Smooth muscle cell (in vitro differentiated cells): ENCODE measurements at regions not wholly inside any gene's neighbourhood (a gene's known extent, or its start where the extent isn't known, plus 50 kb on each side); places are given as distances from the start of the nearest gene placed in this dataset.

Experiments
- DNase-seq: peaks from one replicate; lab custom pipeline; 2025; ENCODE audit not compliant: unreplicated experiment; lab: John Stamatoyannopoulos, UW
- H2AFZ ChIP-seq: fragments of 200-600 bp; sonication (generic); 2 replicates; pipeline ENCODE4 v1.6.0; 2016; ENCODE audit warnings: antibody characterized with exemption, low read depth, mild to moderate bottlenecking
- H3F3A ChIP-seq: fragments of 200-600 bp; sonication (generic); 2 replicates; pipeline ENCODE4 v1.6.0; 2017; ENCODE audit warnings: antibody characterized with exemption, low read depth
- H3K27ac ChIP-seq: fragments of 200-600 bp; sonication (generic); 2 replicates; pipeline ENCODE4 v1.5.1; 2016; ENCODE audit warnings: low read depth, mild to moderate bottlenecking
- H3K27me3 ChIP-seq: fragments of 200-600 bp; sonication (generic); 2 replicates; pipeline ENCODE4 v1.6.1; 2016; ENCODE audit warnings: low read depth, mild to moderate bottlenecking
- H3K36me3 ChIP-seq: fragments of 200-600 bp; sonication (generic); 2 replicates; pipeline ENCODE4 v1.5.1; 2016; ENCODE audit warnings: low read depth
- H3K4me1 ChIP-seq: fragments of 200-600 bp; sonication (generic); 2 replicates; pipeline ENCODE4 v1.5.1; 2016; ENCODE audit warnings: low read depth
- H3K4me2 ChIP-seq: fragments of 200-600 bp; sonication (generic); 2 replicates; pipeline ENCODE4 v1.6.0; 2016; ENCODE audit warnings: mild to moderate bottlenecking
- H3K4me3 ChIP-seq: fragments of 200-600 bp; sonication (generic); 2 replicates; pipeline ENCODE4 v1.5.1; 2016; ENCODE audit warnings: mild to moderate bottlenecking
- H3K79me2 ChIP-seq: fragments of 200-600 bp; sonication (generic); 2 replicates; pipeline ENCODE4 v1.6.0; 2016; ENCODE audit warnings: low read depth, mild to moderate bottlenecking
- H3K9ac ChIP-seq: fragments of 200-600 bp; sonication (generic); 2 replicates; pipeline ENCODE4 v1.6.0; 2016; ENCODE audit warnings: low read depth
- H3K9me3 ChIP-seq: fragments of 200-600 bp; sonication (generic); replicated peaks from 2 replicates; pipeline ENCODE4 v1.5.1; 2016; ENCODE audit warnings: low read depth
- H4K20me1 ChIP-seq: fragments of 200-600 bp; sonication (generic); 2 replicates; pipeline ENCODE4 v1.6.0; 2016; ENCODE audit warnings: low read depth
- CTCF ChIP-seq: fragments of 200-600 bp; sonication (generic); IDR thresholded peaks from 2 replicates; pipeline ENCODE4 v1.5.1; 2017; ENCODE audit warnings: borderline replicate concordance, mild to moderate bottlenecking, antibody characterized with exemption; ENCODE audit not compliant: insufficient read depth, poor library complexity, severe bottlenecking
- WGBS: methylation state at CpG from one replicate; pipeline ENCODE4 v1.1.7; 2016; ENCODE audit warnings: low lambda C conversion rate; 5-methylcytosine and 5-hydroxymethylcytosine counted together

- Histone ChIP-seq H3K27me3 (no peaks in the 10 kb centered on the region), H3F3A (no peaks in the 10 kb centered on the region), H3K9ac (no peak overlapping the region), H3K4me3 (no peak overlapping the region), H3K9me3 (peaks cover 10% of the 10 kb centered on the region), H3K4me2 (no peak overlapping the region), H3K4me1 (no peaks in the 10 kb centered on the region), H3K36me3 (peaks cover 9% of the 10 kb centered on the region), H2AFZ (no peak overlapping the region), H3K79me2 (no peaks in the 10 kb centered on the region), H4K20me1 (no peaks in the 10 kb centered on the region), H3K27ac (no peak overlapping the region)
- WGBS, result 0% methylated on average over 1 of the region's 1 CpG
- no peak for TF ChIP-seq CTCF
- DNase-seq, result no peak
Measured at GRCh38 chr10:5268743-5269142, 72.1 kb downstream of the AKR1C4 start.

- no peaks in the 10 kb centered on the region for H3K79me2 ChIP-seq
- H3K9me3 ChIP-seq, result peaks cover 10% of the 10 kb centered on the region
- no peak overlapping the region for H3K27ac ChIP-seq
- no peak for DNase-seq
- H3K27me3 ChIP-seq, result no peaks in the 10 kb centered on the region
- no peak overlapping the region for H3K4me2 ChIP-seq
- no peaks in the 10 kb centered on the region for H3K4me1 ChIP-seq
- no peak for TF ChIP-seq CTCF
- H4K20me1 ChIP-seq, result no peaks in the 10 kb centered on the region
- no peak overlapping the region for H3K4me3 ChIP-seq
- no peak overlapping the region for H2AFZ ChIP-seq
- no peaks in the 10 kb centered on the region for H3F3A ChIP-seq
- H3K9ac ChIP-seq, result no peak overlapping the region
- peaks cover 7% of the 10 kb centered on the region for H3K36me3 ChIP-seq
Measured at GRCh38 chr10:5269791-5270190, 73.2 kb downstream of the AKR1C4 start.

GRCh38 chr10:5271526-5271925, 74.9 kb downstream of the AKR1C4 start:
- Histone ChIP-seq H3K9me3 (no peaks in the 10 kb centered on the region), H3F3A (no peaks in the 10 kb centered on the region), H4K20me1 (no peaks in the 10 kb centered on the region), H3K9ac (no peak overlapping the region), H3K27ac (peak overlapping the region; percentile 53), H3K27me3 (no peaks in the 10 kb centered on the region), H2AFZ (peak overlapping the region; percentile 0), H3K79me2 (no peaks in the 10 kb centered on the region), H3K4me1 (no peaks in the 10 kb centered on the region), H3K4me2 (peak overlapping the region; percentile 12), H3K4me3 (no peak overlapping the region), H3K36me3 (peaks cover 3% of the 10 kb centered on the region)
- no peak for DNase-seq
- WGBS, result 26% methylated on average over 1 of the region's 1 CpG
- TF ChIP-seq CTCF, result no peak

GRCh38 chr10:5272065-5272803, 75.6 kb downstream of the AKR1C4 start:
- no peaks in the 10 kb centered on the region for H4K20me1 ChIP-seq
- H3K4me3 ChIP-seq, result no peak overlapping the region
- H3K4me2 ChIP-seq, result peak overlapping the region; percentile 12
- H3F3A ChIP-seq, result no peaks in the 10 kb centered on the region
- TF ChIP-seq CTCF, result no peak
- H3K9ac ChIP-seq, result no peak overlapping the region
- H3K36me3 ChIP-seq, result no peaks in the 10 kb centered on the region
- no peaks in the 10 kb centered on the region for H3K27me3 ChIP-seq
- WGBS, result 93% methylated on average over 3 of the region's 3 CpGs
- DNase-seq, result no peak
- no peaks in the 10 kb centered on the region for H3K79me2 ChIP-seq
- H3K4me1 ChIP-seq, result no peaks in the 10 kb centered on the region
- H3K9me3 ChIP-seq, result no peaks in the 10 kb centered on the region
- peak overlapping the region; percentile 53 for H3K27ac ChIP-seq
- no peak overlapping the region for H2AFZ ChIP-seq
